ENCODE measurements at regions not wholly inside any gene's neighbourhood (a gene's known extent, or its start where the extent isn't known, plus 50 kb on each side); places are given as distances from the start of the nearest gene placed in this dataset.

DNA sequence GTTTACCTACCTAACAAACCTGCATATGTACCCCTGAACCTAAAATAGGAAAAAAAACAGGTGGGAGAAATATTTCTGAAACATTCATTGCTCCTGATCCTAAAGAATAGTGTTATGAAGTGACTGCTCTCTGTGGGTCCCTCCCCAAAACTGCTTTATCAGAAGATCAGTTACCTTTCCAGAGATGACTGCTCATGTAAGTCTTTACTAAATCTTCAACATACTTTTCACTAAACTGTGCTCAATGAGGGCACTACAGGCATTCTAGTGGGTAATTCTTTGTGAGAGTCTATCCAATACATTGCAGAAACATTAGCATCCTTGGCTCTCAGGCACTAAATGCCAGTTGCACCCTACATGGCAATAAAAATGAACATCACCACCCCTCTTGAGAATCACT is 189.3 kb upstream of the STK17B start:
- no peak for TF ChIP-seq TEAD4 (IDR thresholded peaks at IDR 0.05)
- no peak for TF ChIP-seq REST (IDR thresholded peaks at IDR 0.05; ENCODE audit: low read depth)
- no peak for TF ChIP-seq MAX (IDR thresholded peaks at IDR 0.05)
- TF ChIP-seq EP300 (IDR thresholded peaks at IDR 0.05; ENCODE audit: borderline replicate concordance) = no peak
- no peak for TF ChIP-seq EGR1 (IDR thresholded peaks at IDR 0.05)
- TF ChIP-seq NFIC (IDR thresholded peaks at IDR 0.05) = no peak
- TF ChIP-seq TAF1 (IDR thresholded peaks at IDR 0.05; ENCODE audit: low read depth) = no peak
- TF ChIP-seq, protein P1, sequence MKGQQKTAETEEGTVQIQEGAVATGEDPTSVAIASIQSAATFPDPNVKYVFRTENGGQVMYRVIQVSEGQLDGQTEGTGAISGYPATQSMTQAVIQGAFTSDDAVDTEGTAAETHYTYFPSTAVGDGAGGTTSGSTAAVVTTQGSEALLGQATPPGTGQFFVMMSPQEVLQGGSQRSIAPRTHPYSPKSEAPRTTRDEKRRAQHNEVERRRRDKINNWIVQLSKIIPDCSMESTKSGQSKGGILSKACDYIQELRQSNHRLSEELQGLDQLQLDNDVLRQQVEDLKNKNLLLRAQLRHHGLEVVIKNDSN (IDR thresholded peaks at IDR 0.05) = no peak
- no peak for TF ChIP-seq FOXM1 (IDR thresholded peaks at IDR 0.05; ENCODE audit: borderline replicate concordance, low read depth)
- no peak for TF ChIP-seq CREB1 (IDR thresholded peaks at IDR 0.05; ENCODE audit: low read depth)
